Sigmoid colon (tissue), 6 donors: ENCODE measurements at regions not wholly inside any gene's neighbourhood (a gene's known extent, or its start where the extent isn't known, plus 50 kb on each side); places are given as distances from the start of the nearest gene placed in this dataset.

Experiments
- DNase-seq: peaks from one replicate; pipeline ENCODE4 v3.0.0-alpha.2; 2019
- H3K27ac ChIP-seq, 4 donors: fragments of 200-600 bp; sonication (generic); one replicate each; pipeline ENCODE4 v1.5.1; 2016 to 2019; ENCODE audit warnings: mild to moderate bottlenecking in 1 of 4
- H3K27me3 ChIP-seq, 3 donors: fragments of 200-600 bp; sonication (generic); one replicate each; pipeline ENCODE4 v1.5.1; 2019; ENCODE audit warnings: mild to moderate bottlenecking in 1 of 3
- H3K36me3 ChIP-seq, 4 donors: fragments of 200-600 bp; sonication (generic); one replicate each; pipeline ENCODE4 v1.5.1; 2016 to 2019
- H3K4me1 ChIP-seq, 4 donors: fragments of 200-600 bp; sonication (generic); one replicate each; pipeline ENCODE4 v1.5.1; 2017 to 2019
- H3K4me3 ChIP-seq, 4 donors: fragments of 200-600 bp; sonication (generic); one replicate each; pipeline ENCODE4 v1.5.1; 2017 to 2019; ENCODE audit warnings: mild to moderate bottlenecking in 2 of 4, moderate library complexity in 1 of 4
- H3K9me3 ChIP-seq, 4 donors: fragments of 200-600 bp in 3 of 4; sonication (generic) in 3 of 4; one replicate each; pipeline versions ENCODE4 v1.5.1 to v1.6.1; 2013 to 2019
- EP300 ChIP-seq, 4 donors: sonication (generic); formaldehyde crosslinking; IDR thresholded peaks; one replicate each; pipeline ENCODE4 v1.6.1; 2017; ENCODE audit warnings: antibody characterized with exemption in 4 of 4
- POLR2A ChIP-seq, 2 donors: fragments of 450-650 bp; IDR thresholded peaks; one replicate each; pipeline ENCODE4 v1.6.1; 2016; ENCODE audit warnings: antibody characterized with exemption in 2 of 2, mild to moderate bottlenecking in 2 of 2, moderate library complexity in 2 of 2
- POLR2AphosphoS5 ChIP-seq, 4 donors: sonication (generic); formaldehyde crosslinking; IDR thresholded peaks; one replicate each; pipeline ENCODE4 v1.6.1; 2017; ENCODE audit warnings: antibody characterized with exemption in 4 of 4
- WGBS, 2 donors: extraction: QIAGEN DNeasy Blood & Tissue Kit; methylation state at CpG; one replicate each; pipeline ENCODE4 v1.1.7; 2013; 5-methylcytosine and 5-hydroxymethylcytosine counted together
- intact Hi-C: fragments of 100-400 bp; cut with DNase I; formaldehyde crosslinking; loops from one replicate; pipeline ENCODE4 v1.15.1; 2023
- TF ChIP-seq, protein P1 (sequence below), 4 experiments: fragments of 450-650 bp in 3 of 4; fragments of 200-600 bp in 1 of 4; IDR thresholded peaks; one replicate each; pipeline ENCODE4 v1.5.1; 2016 to 2019; ENCODE audit warnings: antibody characterized with exemption in 4 of 4, mild to moderate bottlenecking in 3 of 4, moderate library complexity in 2 of 4
- donor health status: healthy with polysubstance abuse.
- donor health status: healthy.

DNA sequence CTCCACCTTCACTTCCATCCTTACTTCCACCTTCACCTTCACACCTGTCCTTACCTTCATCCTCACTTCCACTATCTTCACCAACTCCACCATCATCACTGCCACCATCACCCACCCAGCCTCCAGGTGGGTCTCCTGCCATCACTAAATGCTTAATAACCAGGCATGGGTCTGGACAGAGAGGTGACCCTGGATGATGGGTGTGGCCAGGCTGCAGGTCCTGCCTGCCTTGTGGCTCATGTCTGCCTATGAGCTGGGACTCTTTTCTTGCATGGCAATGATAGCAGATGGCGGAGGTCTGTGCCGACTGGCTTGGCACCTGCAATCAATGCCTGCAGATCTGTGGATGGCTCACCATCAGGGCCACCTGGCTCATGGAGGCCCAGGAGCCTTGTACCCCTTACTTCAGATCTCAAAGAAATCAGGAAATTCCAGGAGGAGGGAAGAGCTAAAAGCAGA lies 60.1 kb upstream of the ELN start:
- no peaks in the 10 kb centered on the region for H3K4me1 ChIP-seq
- H3K9me3 ChIP-seq: peaks cover 0 to 9% (median 6%) of the 10 kb centered on the region in 4 donors
- TF ChIP-seq POLR2AphosphoS5 (IDR thresholded peaks at IDR 0.05) (no peak), POLR2A (IDR thresholded peaks at IDR 0.05) (no peak)
- TF ChIP-seq, protein P1, sequence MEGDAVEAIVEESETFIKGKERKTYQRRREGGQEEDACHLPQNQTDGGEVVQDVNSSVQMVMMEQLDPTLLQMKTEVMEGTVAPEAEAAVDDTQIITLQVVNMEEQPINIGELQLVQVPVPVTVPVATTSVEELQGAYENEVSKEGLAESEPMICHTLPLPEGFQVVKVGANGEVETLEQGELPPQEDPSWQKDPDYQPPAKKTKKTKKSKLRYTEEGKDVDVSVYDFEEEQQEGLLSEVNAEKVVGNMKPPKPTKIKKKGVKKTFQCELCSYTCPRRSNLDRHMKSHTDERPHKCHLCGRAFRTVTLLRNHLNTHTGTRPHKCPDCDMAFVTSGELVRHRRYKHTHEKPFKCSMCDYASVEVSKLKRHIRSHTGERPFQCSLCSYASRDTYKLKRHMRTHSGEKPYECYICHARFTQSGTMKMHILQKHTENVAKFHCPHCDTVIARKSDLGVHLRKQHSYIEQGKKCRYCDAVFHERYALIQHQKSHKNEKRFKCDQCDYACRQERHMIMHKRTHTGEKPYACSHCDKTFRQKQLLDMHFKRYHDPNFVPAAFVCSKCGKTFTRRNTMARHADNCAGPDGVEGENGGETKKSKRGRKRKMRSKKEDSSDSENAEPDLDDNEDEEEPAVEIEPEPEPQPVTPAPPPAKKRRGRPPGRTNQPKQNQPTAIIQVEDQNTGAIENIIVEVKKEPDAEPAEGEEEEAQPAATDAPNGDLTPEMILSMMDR (IDR thresholded peaks at IDR 0.05): no peak
- H3K27me3 ChIP-seq: no peaks in the 10 kb centered on the region
- H3K4me3 ChIP-seq: no peak overlapping the region
- H3K27ac ChIP-seq: no peak overlapping the region
- DNase-seq: no peak
- 97% methylated on average over 2 of the region's 2 CpGs for WGBS, 2 donors
- H3K36me3 ChIP-seq: no peaks in the 10 kb centered on the region
- intact Hi-C loops: no loop called here

DNA sequence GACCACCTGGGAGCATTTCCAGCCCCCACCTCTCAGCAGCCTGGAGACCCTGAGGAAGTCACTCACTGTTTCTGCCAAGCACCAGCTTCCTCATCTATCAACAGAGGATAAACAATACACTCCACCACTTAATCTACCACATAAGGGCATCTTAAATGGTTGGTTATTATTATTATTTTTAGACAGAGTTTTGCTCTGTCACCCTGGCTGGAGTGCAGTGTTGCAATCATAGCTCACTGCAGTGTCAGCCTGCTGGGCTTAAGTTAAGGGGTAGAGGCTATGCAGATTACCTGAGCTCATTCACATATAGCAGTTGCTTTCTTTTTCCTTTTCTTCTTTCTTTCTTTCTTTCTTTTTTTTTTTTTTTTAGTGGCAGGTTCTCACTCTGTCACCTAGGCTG lies 59.5 kb upstream of the ELN start:
- H3K36me3 ChIP-seq: no peaks in the 10 kb centered on the region
- no peak overlapping the region for H3K4me3 ChIP-seq
- TF ChIP-seq POLR2AphosphoS5 (IDR thresholded peaks at IDR 0.05): no peak
- DNase-seq: no peak
- H3K4me1 ChIP-seq: no peaks in the 10 kb centered on the region
- H3K9me3 ChIP-seq: peaks cover 0 to 6% (median 5%) of the 10 kb centered on the region in 4 donors
- intact Hi-C loops: no loop called here
- H3K27me3 ChIP-seq: no peaks in the 10 kb centered on the region
- H3K27ac ChIP-seq: no peak overlapping the region

DNA sequence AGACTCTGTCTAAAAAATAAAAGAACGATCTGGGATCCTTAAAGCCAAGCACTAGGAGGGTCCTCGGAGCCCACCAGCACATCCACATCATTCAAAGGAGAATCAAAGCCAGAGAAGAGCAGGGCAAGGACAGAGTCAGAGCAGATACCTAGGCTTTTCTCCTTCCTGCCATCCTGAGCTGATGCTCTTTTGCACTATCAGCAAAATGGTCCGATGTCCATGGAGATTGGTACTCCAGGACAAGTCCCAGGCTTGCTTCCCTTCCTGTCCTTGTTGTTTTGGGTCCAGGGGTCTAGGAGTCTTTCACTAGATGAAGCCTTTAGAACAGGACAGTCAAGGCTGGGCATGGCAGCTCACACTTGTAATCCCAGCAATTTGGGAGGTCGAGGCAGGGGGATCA lies 58.0 kb upstream of the ELN start:
- Histone ChIP-seq H3K4me3 (no peak overlapping the region), H3K9me3 (no peaks in the 10 kb centered on the region), H3K27me3 (no peaks in the 10 kb centered on the region), H3K27ac (no peak overlapping the region), H3K36me3 (no peaks in the 10 kb centered on the region), H3K4me1 (peaks cover 0 to 4% (median under 1%) of the 10 kb centered on the region in 4 donors)
- no peak for DNase-seq
- 91 to 92% methylated on average over 4 of the region's 4 CpGs for WGBS, 2 donors
- intact Hi-C loops: no loop called here
- no peak for TF ChIP-seq EP300 (IDR thresholded peaks at IDR 0.05)
- no peak for TF ChIP-seq POLR2AphosphoS5 (IDR thresholded peaks at IDR 0.05)
- TF ChIP-seq POLR2A (IDR thresholded peaks at IDR 0.05): no peak
- TF ChIP-seq, protein P1 (IDR thresholded peaks at IDR 0.05): no peak

DNA sequence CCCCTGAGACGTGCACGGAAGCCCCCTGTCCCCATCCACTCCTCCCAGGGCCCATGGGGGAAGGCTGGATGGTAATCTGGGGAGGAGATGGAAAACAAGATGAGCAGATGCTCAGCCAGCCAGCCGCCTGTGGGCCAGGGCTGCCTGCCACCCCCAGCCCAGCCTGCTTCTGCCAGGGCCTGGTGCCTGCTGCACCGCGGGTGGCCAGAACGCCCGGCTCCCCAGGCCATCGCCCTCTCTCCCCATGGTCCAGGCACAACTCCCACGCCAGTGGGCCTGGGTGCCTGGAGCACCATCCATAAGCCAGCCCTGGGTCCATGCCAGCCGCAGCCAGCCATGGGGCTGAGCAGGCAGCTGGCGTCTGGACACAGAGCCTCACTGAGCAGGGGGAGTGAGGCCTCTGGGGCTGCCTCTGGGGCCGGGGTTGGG lies 57.2 kb upstream of the ELN start:
- 92 to 93% methylated on average over 12 of the region's 12 CpGs for WGBS, 2 donors
- no peak overlapping the region for H3K4me3 ChIP-seq
- intact Hi-C loops: no loop called here

DNA sequence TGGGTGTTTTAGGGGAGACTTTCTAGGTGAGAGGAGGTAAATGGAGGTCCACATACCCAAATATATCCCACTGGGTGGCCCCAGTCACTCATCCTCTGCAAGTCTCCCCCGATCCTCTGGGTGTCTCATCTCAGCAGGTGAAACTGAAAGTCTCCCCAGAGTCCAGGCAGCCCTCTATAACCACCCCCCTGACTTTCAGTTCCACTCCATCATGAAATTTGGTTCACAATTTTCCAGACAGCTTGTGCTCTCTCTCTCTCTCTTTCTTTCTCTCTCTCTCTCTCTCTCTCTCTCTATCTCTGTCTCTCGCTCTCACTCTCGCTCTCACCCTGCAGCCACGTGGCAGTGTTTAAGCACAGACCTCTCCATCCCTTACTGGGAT lies 56.7 kb upstream of the ELN start:
- no peak for TF ChIP-seq POLR2AphosphoS5 (IDR thresholded peaks at IDR 0.05)
- TF ChIP-seq EP300 (IDR thresholded peaks at IDR 0.05): no peak
- TF ChIP-seq, protein P1 (IDR thresholded peaks at IDR 0.05): no peak
- no peak for TF ChIP-seq POLR2A (IDR thresholded peaks at IDR 0.05)
- Histone ChIP-seq H3K27me3 (no peaks in the 10 kb centered on the region), H3K4me3 (no peak overlapping the region), H3K9me3 (no peaks in the 10 kb centered on the region), H3K27ac (no peak overlapping the region), H3K4me1 (peaks cover 0 to 10% (median 3%) of the 10 kb centered on the region in 4 donors), H3K36me3 (no peaks in the 10 kb centered on the region)
- intact Hi-C loops: no loop called here
- no peak for DNase-seq
- 74 to 82% methylated on average over 4 of the region's 4 CpGs for WGBS, 2 donors

More for the DNA sequence above, 57.2 kb upstream of the ELN start:
- Histone ChIP-seq H3K27ac (no peak overlapping the region), H3K4me1 (peaks cover 0 to 10% (median 3%) of the 10 kb centered on the region in 4 donors), H3K36me3 (no peaks in the 10 kb centered on the region), H3K27me3 (no peaks in the 10 kb centered on the region), H3K9me3 (no peaks in the 10 kb centered on the region)
- DNase-seq: no peak
- no peak for TF ChIP-seq EP300 (IDR thresholded peaks at IDR 0.05)
- TF ChIP-seq POLR2AphosphoS5 (IDR thresholded peaks at IDR 0.05): no peak
- TF ChIP-seq, protein P1 (IDR thresholded peaks at IDR 0.05): no peak
- TF ChIP-seq POLR2A (IDR thresholded peaks at IDR 0.05): no peak
